Esophagus squamous epithelium (tissue), 5 donors: ENCODE measurements at regions not wholly inside any gene's neighbourhood (a gene's known extent, or its start where the extent isn't known, plus 50 kb on each side); places are given as distances from the start of the nearest gene placed in this dataset.

Experiments used
- DNase-seq: peaks from one replicate; lab custom pipeline; 2025; lab: John Stamatoyannopoulos, UW
- H3K27ac ChIP-seq, 4 donors: fragments of 200-600 bp; sonication (generic); one replicate each; pipeline ENCODE4 v1.5.1; 2016 to 2019; ENCODE audit warnings: mild to moderate bottlenecking in 1 of 4
- H3K27me3 ChIP-seq, 4 donors: fragments of 200-600 bp; sonication (generic); 1 replicate in 3 of 4; 2 replicates in 1 of 4; pipeline versions ENCODE4 v1.5.1 to v1.6.0; 2017 to 2021; ENCODE audit warnings: antibody characterized with exemption in 1 of 4
- H3K36me3 ChIP-seq, 3 donors: fragments of 200-600 bp; sonication (generic); one replicate each; pipeline ENCODE4 v1.5.1; 2016 to 2019
- H3K4me1 ChIP-seq, 3 donors: fragments of 200-600 bp; sonication (generic); one replicate each; pipeline ENCODE4 v1.5.1; 2017 to 2019
- H3K4me3 ChIP-seq, 4 donors: fragments of 200-600 bp; sonication (generic); 1 replicate in 3 of 4; 2 replicates in 1 of 4; pipeline ENCODE4 v1.5.1; 2016 to 2019; ENCODE audit warnings: mild to moderate bottlenecking in 2 of 4, moderate library complexity in 1 of 4
- H3K9me3 ChIP-seq, 3 donors: fragments of 200-600 bp; sonication (generic); one replicate each; pipeline ENCODE4 v1.5.1; 2016 to 2019
- CTCF ChIP-seq, 6 experiments: fragments of 450-650 bp in 4 of 6; fragments of 200-600 bp in 2 of 6; sonication (generic) in 2 of 6; IDR thresholded peaks; one replicate each; pipeline ENCODE4 v1.5.1; 2016 to 2019; ENCODE audit warnings: antibody characterized with exemption in 6 of 6, mild to moderate bottlenecking in 4 of 6, moderate library complexity in 4 of 6
- POLR2A ChIP-seq, 4 donors: fragments of 450-650 bp; IDR thresholded peaks; one replicate each; pipeline ENCODE4 v1.6.1; 2017; ENCODE audit warnings: antibody characterized with exemption in 4 of 4, mild to moderate bottlenecking in 4 of 4, moderate library complexity in 3 of 4
- WGBS, 2 donors: methylation state at CpG; one replicate each; pipeline ENCODE4 v1.1.5; 2018; 5-methylcytosine and 5-hydroxymethylcytosine counted together
- intact Hi-C: fragments of 100-400 bp; cut with DNase I; formaldehyde crosslinking; loops from one replicate; pipeline ENCODE4 v1.15.0; 2022
- donor health status: DM: yes; HTN: yes; CAD: no.

- TF ChIP-seq CTCF (IDR thresholded peaks at IDR 0.05) = no peak
- TF ChIP-seq POLR2A (IDR thresholded peaks at IDR 0.05) = no peak
- intact Hi-C loops = no loop called here
- Histone ChIP-seq H3K27ac (no peak overlapping the region), H3K4me1 (peaks cover 0 to 4% (median 0%) of the 10 kb centered on the region in 3 donors), H3K9me3 (no peaks in the 10 kb centered on the region), H3K4me3 (no peak overlapping the region), H3K27me3 (no peaks in the 10 kb centered on the region), H3K36me3 (no peaks in the 10 kb centered on the region)
- DNase-seq = no peak
- 55 to 74% methylated on average over 2 of the region's 2 CpGs for WGBS, 2 donors
Observed at GRCh38 chr10:118943253-118943652, 86.3 kb upstream of the NANOS1 start.

- H3K9me3 ChIP-seq = no peaks in the 10 kb centered on the region
- H3K4me3 ChIP-seq = no peak overlapping the region
- no peak for DNase-seq
- H3K27me3 ChIP-seq = no peaks in the 10 kb centered on the region
- no peaks in the 10 kb centered on the region for H3K36me3 ChIP-seq
- intact Hi-C loops = no loop called here
- WGBS, 2 donors = 74 to 79% methylated on average over 8 of the region's 8 CpGs
- H3K4me1 ChIP-seq = peaks cover 0 to 22% (median 4%) of the 10 kb centered on the region in 3 donors
- TF ChIP-seq POLR2A (IDR thresholded peaks at IDR 0.05) (no peak), CTCF (IDR thresholded peaks at IDR 0.05) (no peak)
- H3K27ac ChIP-seq = no peak overlapping the region
Observed at GRCh38 chr10:118944959-118945633, 84.4 kb upstream of the NANOS1 start.

GRCh38 chr10:118948786-118949185 is 80.7 kb upstream of the NANOS1 start:
- DNase-seq = no peak
- WGBS, 2 donors = 20 to 28% methylated on average over 3 of the region's 3 CpGs

GRCh38 chr10:118950190-118950680 is 79.3 kb upstream of the NANOS1 start:
- DNase-seq = no peak
- H3K27me3 ChIP-seq = peaks cover 0 to 32% (median 0%) of the 10 kb centered on the region in 4 donors
- H3K9me3 ChIP-seq = no peaks in the 10 kb centered on the region
- WGBS, 2 donors = 9 to 27% methylated on average over 1 of the region's 1 CpG
- no peak for TF ChIP-seq POLR2A (IDR thresholded peaks at IDR 0.05)
- TF ChIP-seq CTCF (IDR thresholded peaks at IDR 0.05) = no peak
- no peak overlapping the region for H3K27ac ChIP-seq
- no peaks in the 10 kb centered on the region for H3K36me3 ChIP-seq
- no peak overlapping the region for H3K4me3 ChIP-seq
- peaks cover 0 to 26% (median 4%) of the 10 kb centered on the region in 3 donors for H3K4me1 ChIP-seq
- intact Hi-C loops = no loop called here

More at GRCh38 chr10:118948786-118949185, 80.7 kb upstream of the NANOS1 start:
- H3K4me3 ChIP-seq = no peak overlapping the region
- TF ChIP-seq POLR2A (IDR thresholded peaks at IDR 0.05) (no peak), CTCF (IDR thresholded peaks at IDR 0.05) (no peak)
- peaks cover 0 to 22% (median 0%) of the 10 kb centered on the region in 4 donors for H3K27me3 ChIP-seq
- no peaks in the 10 kb centered on the region for H3K36me3 ChIP-seq
- H3K27ac ChIP-seq = no peak overlapping the region
- H3K9me3 ChIP-seq = no peaks in the 10 kb centered on the region
- intact Hi-C loops = no loop called here
- peaks cover 0 to 26% (median 4%) of the 10 kb centered on the region in 3 donors for H3K4me1 ChIP-seq

- no peaks in the 10 kb centered on the region for H3K36me3 ChIP-seq
- no peak overlapping the region for H3K4me3 ChIP-seq
- no peaks in the 10 kb centered on the region for H3K9me3 ChIP-seq
- H3K27ac ChIP-seq = no peak overlapping the region
- TF ChIP-seq CTCF (IDR thresholded peaks at IDR 0.05) (no peak), POLR2A (IDR thresholded peaks at IDR 0.05) (no peak)
- intact Hi-C loops = no loop called here
- no peak for DNase-seq
- peaks cover 0 to 26% (median 4%) of the 10 kb centered on the region in 3 donors for H3K4me1 ChIP-seq
- peaks cover 0 to 36% (median 0%) of the 10 kb centered on the region in 4 donors for H3K27me3 ChIP-seq
- WGBS, 2 donors = 87 to 93% methylated on average over 11 of the region's 11 CpGs
Observed at GRCh38 chr10:118950997-118951637, 78.4 kb upstream of the NANOS1 start.
